HG03457 (cell line): ENCODE measurements at regions not wholly inside any gene's neighbourhood (a gene's known extent, or its start where the extent isn't known, plus 50 kb on each side); places are given as distances from the start of the nearest gene placed in this dataset.
A peak's percentile ranks its signal among the peaks of the same experiment; 100 is the strongest.

Experiments used
- ATAC-seq: cut with Tn5 transposase; IDR thresholded peaks from one replicate; pipeline ENCODE4 v1.9.1; 2021; ENCODE audit warnings: moderate number of reproducible peaks; ENCODE audit not compliant: unreplicated experiment

DNA sequence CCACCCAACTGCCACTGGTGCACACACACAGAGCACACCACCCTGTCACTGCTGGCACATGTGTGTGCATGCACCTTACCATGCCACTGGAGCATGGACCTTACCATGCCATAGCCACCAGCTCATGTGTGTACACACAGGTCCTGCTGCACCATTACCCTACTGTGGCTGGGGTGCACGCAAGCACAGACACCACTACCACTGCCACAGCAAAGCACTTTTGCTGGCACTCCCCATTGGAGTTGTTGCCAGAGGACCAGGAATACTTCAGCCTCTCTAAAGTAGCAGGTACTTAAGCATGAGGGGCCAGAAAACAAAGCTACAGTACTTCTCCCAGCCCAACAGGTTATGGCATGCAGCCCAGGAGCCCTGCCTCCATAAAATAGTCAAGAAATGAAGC, 404.8 kb downstream of the MBD2 start:
- no peak for ATAC-seq

DNA sequence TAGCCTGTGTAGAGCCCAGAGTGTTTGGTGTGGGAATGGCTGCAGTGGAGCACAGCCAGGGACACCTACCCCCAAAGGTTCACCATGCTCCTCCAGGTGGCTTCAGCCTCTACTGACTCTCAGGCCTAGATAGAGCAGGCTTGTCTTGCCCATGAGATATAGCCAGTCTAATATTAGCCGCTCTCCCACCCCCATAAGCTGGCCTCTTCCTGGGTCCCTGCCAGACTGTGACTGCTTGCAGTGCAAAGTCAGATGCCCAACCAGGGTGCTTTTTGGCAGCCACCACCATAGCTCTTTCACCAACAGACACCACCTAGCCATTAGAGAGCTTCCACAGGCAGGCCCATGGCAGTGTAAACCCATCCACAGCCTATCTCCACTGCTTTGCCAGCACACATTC, 405.3 kb downstream of the MBD2 start:
- ATAC-seq = no peak

DNA sequence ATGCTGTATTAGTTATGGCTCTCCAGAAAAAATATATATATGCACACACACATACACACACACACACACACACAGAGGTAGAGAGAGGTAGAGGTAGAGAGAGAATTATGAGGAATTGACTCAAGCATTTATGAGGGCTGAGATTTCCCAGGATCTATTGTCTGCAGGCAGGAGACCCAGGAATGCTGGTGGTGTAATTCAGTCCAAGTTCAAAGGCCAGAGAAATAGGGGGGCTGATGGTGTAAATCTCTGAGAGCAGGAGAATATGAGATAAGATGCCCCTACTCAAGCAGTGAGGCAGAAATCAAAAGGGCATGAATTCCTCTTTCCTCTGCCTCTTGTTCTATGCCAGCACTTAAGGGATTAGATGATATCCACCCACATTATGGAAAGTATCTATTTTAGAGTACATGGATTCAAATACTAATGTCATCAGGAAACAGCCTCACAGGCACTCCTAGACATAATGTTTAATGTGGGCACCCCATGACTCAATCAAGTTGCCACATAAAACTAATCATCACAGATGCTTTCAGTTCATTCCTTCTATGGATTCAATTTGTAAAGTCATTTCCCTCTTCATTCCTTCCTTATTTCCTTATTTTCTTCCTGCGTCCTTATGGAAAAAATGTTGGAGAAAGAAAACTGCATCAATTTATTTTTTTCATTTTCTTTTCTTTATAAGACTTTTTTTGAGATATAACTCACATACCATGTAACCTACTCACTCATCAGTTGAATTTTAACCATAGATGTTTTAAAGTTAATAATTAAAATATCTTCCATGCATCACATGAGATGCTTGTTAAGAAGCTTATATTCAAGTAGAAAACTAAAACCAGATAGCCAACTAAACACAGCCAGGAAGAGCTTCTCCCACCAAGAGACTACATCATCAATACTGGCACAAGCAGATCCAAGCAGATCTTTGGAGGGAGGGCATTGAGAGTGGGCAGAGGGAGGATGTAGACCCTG, 406.2 kb downstream of the MBD2 start:
- no peak for ATAC-seq

DNA sequence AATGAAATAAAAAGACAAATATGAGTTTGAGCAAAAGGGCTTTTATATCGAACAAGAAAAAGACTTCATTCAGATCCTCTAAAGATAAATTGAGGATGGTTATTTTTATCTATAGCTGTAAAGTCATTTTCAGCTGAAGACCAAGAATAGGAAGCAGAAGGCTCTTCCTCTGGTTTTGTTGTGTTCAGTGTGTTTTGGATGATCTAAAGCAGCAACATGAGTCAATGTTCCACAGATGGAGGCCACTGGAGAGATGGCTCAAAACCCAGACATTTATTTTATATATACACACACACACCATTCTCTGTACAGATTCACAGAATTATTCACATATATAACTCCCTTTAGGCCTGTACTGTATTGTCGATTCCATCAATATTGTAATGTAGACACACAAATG, 424.3 kb downstream of the MBD2 start:
- ATAC-seq = no peak

DNA sequence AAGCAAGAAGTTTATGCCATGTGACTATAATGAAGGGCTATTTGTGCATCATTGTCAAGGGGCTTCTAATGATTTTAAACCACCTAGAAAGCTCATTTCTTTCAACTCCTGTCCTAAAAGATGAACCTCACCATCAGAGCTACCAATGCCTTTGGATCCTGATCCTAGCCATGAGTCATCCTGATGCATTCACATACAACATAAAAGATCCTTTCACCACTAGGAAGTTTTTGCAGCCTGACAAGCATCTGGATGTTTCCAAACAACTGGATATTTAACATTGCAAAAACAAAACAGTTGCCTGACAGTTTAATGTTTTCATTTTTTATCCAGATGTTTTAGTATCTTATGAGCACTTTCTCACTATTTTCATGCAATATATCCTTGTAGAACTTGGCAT, 425.3 kb downstream of the MBD2 start:
- ATAC-seq = no peak

DNA sequence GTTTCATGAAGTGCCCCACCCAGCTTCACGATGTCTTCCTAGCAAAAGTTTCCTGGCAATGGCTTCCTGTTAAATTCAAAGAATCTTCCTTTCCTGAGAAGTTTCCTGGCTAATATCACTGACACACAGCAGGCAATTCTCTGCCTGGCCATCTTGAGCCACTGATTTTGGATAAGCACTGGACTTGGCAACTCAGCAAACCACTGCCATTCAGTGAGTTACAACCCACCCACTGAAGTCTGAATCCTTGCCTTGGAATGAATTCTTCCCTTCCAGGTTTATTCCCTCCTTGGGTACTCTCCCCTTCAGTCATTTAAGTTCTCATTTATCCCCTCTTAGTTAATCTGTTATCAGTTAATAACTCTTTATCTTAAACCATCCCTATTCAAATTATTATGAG, 426.0 kb downstream of the MBD2 start:
- ATAC-seq = no peak

DNA sequence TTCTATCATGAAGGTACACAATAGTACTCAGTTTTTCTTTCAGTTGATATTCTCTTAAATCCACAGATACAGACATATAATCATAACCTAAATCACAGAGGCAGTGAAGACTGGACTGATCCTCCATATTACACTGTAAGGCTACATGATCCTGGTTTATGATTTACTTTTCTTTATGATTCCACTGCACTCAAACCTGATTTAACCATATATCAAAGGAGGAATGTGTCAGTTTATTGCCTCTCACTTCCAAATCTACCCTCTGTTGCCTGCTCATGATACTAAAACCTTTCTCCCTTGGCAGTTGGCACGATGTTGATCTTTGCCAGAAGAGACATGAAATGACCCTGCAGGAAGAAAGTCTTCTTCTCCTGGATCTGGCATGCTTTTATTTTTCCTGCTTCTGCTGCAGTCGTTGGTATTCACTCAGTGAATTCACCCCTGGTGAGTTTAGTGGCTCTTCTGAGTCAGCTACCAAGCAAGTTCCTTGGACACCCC, 426.4 kb downstream of the MBD2 start:
- ATAC-seq = no peak

DNA sequence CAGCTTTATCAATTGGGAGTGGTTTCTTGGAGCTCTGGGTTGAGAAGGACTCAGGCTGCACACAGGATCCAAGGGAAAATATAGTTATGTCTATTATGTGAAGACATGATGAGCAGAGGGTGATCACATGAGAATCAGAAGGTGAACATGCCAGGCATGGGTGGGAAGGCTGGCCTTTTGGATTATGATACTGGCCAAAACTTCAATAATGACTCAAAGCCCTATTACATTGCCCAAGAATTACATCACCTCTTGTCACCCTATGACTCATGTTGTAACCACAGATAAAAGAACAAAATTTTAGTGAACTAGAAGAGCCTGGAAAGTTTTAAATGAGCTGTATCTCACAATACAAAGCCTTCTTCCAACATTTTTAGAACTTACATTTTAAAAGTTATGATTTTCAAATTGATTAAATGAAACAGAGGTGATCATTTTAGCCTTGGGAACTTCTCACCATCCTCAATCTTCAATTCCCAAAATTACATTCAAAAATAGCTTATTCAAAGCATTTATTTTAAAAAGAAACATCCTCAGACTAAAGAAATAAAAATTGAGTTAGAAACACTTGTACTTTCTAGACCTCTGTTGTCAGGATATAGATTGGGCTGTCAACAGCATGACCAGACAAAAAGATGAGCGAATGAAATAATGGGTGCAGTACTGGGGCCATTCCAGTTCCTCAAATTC, 428.3 kb downstream of the MBD2 start:
- peak; percentile 92 for ATAC-seq

DNA sequence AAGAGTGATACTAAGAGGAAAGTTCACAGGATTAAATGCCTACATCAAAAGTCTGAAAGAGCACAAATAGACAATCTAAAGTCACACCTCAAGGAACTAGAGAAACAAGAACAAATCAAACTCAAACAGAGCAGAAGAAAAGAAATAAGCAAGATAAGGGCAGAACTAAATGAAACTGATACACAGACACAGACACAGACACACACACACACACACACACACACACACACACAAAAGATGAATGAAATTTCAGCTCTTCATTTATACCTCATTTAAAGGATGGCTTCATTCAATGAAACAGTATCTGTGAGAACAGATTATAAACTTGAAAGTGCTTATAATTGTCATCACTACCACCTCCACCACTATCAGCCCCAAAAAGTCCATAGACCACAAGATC, 428.9 kb downstream of the MBD2 start:
- ATAC-seq = peak; percentile 25

DNA sequence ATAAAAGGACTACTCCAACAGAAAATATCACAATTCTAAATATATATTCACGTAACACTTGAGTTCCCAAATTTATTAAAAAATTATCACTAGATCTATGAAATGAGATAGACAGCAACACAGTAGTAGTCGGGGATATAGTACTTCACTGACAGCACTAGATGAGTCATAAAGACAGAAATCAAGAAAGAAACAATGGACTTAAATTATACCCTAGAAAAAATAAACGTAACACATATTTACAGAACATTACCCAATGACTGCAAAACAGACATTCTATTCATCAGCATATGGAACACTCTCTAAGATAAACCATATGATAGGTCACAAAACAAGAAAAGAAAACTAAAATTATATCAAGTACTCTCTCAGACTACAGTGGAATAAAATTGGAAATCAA, 429.4 kb downstream of the MBD2 start:
- ATAC-seq = no peak

DNA sequence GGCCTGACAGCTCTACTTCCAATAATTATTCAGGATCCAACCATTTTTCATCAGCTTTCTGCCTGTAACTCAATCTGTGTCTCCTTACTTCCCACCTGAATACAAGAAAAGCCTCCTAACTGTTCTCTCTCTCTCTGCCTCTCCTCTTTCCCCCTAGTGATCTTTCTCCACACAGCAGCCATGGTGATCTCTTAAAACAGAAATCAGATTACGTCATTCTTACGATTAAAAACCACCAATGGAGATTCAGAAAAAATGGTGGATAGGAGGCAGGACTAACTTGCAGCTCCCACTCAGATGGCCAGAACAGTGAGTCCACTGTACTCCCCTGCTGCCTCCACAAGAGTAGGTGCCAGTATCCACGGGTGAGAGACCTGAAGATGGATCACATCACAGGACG, 431.7 kb downstream of the MBD2 start:
- ATAC-seq = no peak

DNA sequence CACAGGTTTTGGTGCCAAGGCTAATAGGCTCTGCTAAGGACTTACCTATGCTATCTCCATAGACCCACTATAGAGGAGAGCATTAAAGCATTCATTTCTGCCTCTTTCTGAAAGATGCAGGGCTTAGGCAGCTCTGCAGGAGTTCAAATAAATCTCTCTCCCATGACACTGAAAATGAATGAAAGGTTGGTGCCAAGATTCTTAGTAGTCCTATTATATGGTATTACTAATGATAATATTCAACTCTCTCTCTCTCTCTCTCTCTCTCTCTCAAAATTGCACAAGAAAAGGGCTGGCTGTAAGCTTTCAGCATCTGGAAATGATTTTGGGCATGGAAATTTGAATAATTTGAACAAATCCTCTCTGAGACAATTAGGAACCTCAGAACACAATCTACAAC, 433.7 kb downstream of the MBD2 start:
- ATAC-seq = no peak

DNA sequence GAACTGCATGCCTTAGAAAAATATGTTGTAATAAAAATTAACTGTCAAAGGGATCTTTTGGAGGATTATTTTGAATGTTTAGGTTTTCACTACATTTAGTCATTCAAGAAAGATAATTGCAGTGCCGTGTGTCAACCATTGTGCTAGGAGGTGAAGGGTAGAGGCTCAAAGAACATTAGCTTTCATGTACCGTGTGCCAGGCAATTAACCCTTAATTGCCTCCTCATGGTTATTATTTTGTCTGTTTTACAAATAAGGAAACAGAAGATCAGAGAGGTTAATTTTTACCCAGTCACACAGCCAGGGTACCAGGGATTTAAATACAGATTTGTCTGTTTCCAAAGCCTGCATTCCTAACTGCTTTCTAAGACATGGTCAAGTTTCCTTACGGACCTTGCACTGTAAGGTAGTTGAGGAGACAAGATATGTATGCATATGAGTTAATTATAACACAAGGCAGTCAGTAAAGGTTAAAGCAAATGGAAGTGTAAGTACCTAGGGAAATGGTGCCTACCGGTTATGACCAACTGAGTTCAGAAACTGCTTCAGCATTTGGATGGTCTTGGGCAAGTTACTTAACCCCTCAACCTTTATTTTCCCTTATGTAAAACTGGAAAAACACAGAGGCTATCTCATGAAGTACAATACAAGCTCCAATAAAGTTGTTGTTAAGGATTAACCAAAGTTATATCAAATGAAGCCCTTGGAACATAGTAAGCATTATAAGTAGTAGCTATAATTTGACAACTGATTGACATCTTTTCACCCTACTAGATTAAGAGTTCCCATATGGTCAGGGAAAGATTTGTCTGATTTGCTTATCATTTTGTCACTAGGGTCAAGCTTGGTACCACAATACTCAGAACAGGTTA, 434.9 kb downstream of the MBD2 start:
- ATAC-seq = no peak

DNA sequence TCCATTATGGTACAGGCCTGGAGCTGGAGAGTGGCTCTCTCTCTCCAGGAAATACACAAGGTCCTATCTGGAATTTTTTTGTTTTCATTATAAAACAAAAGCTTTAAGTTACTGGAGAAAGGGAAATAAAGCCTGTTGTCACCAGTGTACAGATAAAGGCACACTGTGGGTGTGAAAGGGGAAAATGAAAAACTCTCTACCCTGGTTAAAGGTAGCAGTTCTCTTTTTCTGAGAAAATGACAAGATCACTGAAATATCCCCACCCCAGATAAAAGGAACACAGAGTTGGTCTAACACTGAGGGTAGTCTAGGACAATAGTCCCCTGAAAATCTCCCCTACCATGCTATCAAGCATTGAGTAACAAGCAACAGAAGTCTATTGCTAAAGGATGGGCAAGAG, 438.7 kb downstream of the MBD2 start:
- ATAC-seq = no peak

DNA sequence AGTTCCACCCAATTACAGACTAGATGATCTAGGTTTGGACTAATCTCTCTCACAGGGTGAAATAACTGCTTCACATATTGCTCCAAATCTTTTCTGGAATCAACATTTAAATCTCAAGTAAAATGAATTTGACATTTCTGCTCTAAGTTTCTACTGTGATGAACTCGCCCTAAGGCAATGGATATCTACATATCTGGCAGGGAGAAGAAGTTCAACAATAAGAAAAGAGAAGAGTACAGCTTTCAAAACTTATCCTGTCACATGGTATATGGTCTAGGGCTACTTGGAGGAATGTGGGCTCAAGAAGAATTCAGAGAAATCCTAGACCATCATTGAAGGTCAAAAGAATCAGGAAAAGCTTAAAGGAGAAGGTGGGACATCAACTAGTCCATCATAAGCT, 440.2 kb downstream of the MBD2 start:
- no peak for ATAC-seq

DNA sequence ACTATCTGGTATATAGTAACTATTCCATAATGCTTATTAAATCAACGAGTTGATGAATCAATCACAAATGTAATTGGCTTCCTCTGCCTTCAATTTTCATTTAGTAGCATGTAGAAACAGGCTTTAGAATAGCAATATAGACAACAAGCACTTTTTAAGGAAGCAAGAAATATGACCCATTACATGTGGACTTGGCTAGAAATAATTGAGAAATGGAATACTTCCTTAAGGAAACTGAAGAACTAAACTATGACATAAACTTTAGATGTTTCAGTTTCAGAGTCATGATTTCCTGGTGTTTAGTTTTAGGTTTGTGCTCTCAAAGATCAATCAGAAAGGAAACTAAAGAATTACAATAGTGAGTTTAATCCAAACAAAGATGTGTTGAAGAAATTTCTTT, 443.8 kb downstream of the MBD2 start:
- no peak for ATAC-seq

DNA sequence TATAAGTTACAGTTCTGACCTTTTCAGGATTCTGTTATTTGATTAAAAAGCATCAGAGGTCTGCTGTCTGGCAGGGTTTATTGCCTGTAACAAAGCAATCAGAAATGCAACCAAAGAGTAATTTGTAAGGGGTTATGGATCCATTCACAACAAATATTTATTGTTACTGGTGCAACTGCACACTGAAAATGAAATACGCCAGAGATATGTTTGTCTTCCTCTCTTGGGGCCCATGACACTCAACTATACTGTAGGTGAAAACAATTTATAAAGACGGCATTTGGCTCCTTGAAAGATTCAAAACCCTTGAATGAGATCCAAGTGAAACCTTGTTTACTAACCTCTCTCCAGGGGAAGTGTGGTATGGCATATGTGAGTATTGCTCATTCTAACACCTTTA, 452.2 kb downstream of the MBD2 start:
- ATAC-seq = no peak

DNA sequence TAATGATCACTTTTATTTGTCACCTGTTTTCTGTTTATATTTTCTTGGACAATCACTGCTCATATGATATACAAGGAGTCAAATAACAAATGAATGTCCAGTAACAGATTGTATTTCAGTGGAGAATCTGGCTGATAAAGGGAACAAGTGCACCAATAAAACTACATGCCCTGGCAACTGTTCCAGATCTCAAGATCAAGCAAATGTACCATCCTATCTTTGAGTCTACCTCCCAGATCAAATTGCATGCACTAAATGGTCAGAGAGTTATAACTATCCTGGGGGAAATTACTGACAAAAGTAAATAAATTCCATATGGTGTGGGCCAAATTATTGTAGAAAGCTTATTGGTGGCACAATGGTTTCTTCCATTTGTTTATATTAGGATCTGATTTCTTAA, 452.8 kb downstream of the MBD2 start:
- ATAC-seq = no peak

DNA sequence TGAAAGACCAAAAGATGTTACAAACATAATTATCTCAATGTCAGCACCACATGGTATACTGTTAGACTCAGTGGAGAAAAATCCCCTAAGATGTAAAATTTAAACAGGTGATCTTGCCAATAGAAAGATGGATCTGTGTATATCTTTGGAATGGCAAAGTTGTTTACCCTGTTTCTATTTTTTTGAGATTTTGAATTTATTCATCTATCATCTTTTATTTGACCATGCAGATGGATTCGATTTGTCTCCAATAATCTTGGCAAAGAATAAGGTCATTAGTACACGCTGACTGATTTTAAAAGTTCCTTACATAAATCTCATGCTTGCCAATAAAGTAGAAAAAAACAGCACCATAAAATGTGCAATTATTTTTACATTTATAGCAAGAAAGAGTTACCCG, 459.3 kb downstream of the MBD2 start:
- no peak for ATAC-seq

DNA sequence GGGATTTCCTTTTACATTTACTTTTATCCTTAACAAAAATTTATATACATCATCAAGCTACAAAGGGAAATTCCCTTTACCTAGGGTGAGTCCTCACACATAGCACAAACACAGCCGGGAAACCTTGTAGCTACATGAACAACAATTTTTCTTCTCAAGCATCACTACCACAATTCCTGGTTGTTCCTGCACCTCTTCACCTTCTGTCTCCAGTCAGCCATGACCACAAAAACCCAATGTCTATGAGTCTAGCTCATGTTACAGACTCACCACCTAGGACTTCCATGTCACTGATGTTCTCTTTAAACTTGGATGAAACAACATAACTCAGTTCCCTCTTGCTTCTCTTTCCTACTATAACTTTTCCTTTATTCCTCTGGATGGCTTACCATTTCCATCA, 460.4 kb downstream of the MBD2 start:
- ATAC-seq = no peak

DNA sequence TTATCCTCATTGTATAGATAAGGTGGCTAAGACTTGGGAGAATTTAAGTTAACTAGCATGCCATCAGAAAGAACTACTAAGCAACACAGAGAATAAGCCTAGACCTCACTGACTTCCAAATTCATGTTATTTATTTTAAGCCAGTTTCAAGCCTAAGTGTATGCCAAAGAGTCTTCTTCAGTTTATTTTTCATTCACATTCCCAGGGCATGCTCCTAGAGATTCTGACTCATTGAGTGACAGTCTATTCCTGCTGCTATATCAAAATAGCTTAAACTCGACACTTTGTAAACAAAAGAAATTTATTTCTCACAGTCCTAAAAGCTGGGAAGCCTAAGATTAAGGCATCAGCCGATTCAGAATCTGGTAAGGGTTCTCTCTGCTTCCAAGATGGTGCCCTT, 467.1 kb downstream of the MBD2 start:
- ATAC-seq = no peak
